ENCODE measurements at regions not wholly inside any gene's neighbourhood (a gene's known extent, or its start where the extent isn't known, plus 50 kb on each side); places are given as distances from the start of the nearest gene placed in this dataset.

- Histone ChIP-seq H3K4me1 (ENCODE audit: insufficient read depth, low read length) (no peaks in the 10 kb centered on the region), H3K4me3 (ENCODE audit: low read length) (no peak overlapping the region), H3K27ac (ENCODE audit: low read depth, low read length) (no peak overlapping the region), H3K9ac (ENCODE audit: low read depth, low read length) (no peak overlapping the region), H3K27me3 (ENCODE audit: insufficient read depth, low read length) (no peaks in the 10 kb centered on the region), H3K9me3 (ENCODE audit: insufficient read depth, low read depth, low read length) (no peaks in the 10 kb centered on the region), H3K36me3 (ENCODE audit: insufficient read depth, low read length) (no peaks in the 10 kb centered on the region)
- 79% methylated on average over 8 of the region's 8 CpGs for WGBS
These were observed 355.3 kb downstream of the TCERG1L start for GRCh38 chr10:130956251-130956650.

- Histone ChIP-seq H3K27ac (ENCODE audit: low read depth, low read length) (no peak overlapping the region), H3K36me3 (ENCODE audit: insufficient read depth, low read length) (no peaks in the 10 kb centered on the region), H3K4me3 (ENCODE audit: low read length) (no peak overlapping the region), H3K9ac (ENCODE audit: low read depth, low read length) (no peak overlapping the region), H3K9me3 (ENCODE audit: insufficient read depth, low read depth, low read length) (no peaks in the 10 kb centered on the region), H3K27me3 (ENCODE audit: insufficient read depth, low read length) (no peaks in the 10 kb centered on the region), H3K4me1 (ENCODE audit: insufficient read depth, low read length) (no peaks in the 10 kb centered on the region)
- WGBS: 90% methylated on average over 5 of the region's 5 CpGs
These were observed 354.1 kb downstream of the TCERG1L start for GRCh38 chr10:130957423-130957822.

GRCh38 chr10:130958003-130958402 is 353.5 kb downstream of the TCERG1L start:
- H3K36me3 ChIP-seq (ENCODE audit: insufficient read depth, low read length): no peaks in the 10 kb centered on the region
- no peak overlapping the region for H3K9ac ChIP-seq (ENCODE audit: low read depth, low read length)
- no peaks in the 10 kb centered on the region for H3K4me1 ChIP-seq (ENCODE audit: insufficient read depth, low read length)
- no peak overlapping the region for H3K27ac ChIP-seq (ENCODE audit: low read depth, low read length)
- 93% methylated on average over 6 of the region's 6 CpGs for WGBS
- no peak overlapping the region for H3K4me3 ChIP-seq (ENCODE audit: low read length)
- no peaks in the 10 kb centered on the region for H3K27me3 ChIP-seq (ENCODE audit: insufficient read depth, low read length)
- no peaks in the 10 kb centered on the region for H3K9me3 ChIP-seq (ENCODE audit: insufficient read depth, low read depth, low read length)

- no peak overlapping the region for H3K4me3 ChIP-seq (ENCODE audit: low read length)
- H3K36me3 ChIP-seq (ENCODE audit: insufficient read depth, low read length): no peaks in the 10 kb centered on the region
- H3K4me1 ChIP-seq (ENCODE audit: insufficient read depth, low read length): no peaks in the 10 kb centered on the region
- no peaks in the 10 kb centered on the region for H3K27me3 ChIP-seq (ENCODE audit: insufficient read depth, low read length)
- no peak overlapping the region for H3K27ac ChIP-seq (ENCODE audit: low read depth, low read length)
- H3K9me3 ChIP-seq (ENCODE audit: insufficient read depth, low read depth, low read length): no peaks in the 10 kb centered on the region
- WGBS: 93% methylated on average over 16 of the region's 16 CpGs
- H3K9ac ChIP-seq (ENCODE audit: low read depth, low read length): no peak overlapping the region
These were observed 352.4 kb downstream of the TCERG1L start for GRCh38 chr10:130958981-130959751.

GRCh38 chr10:130959752-130960195 is 351.7 kb downstream of the TCERG1L start:
- WGBS: 94% methylated on average over 8 of the region's 8 CpGs
- H3K9me3 ChIP-seq (ENCODE audit: insufficient read depth, low read depth, low read length): no peaks in the 10 kb centered on the region
- no peak overlapping the region for H3K27ac ChIP-seq (ENCODE audit: low read depth, low read length)
- H3K9ac ChIP-seq (ENCODE audit: low read depth, low read length): no peak overlapping the region
- no peaks in the 10 kb centered on the region for H3K27me3 ChIP-seq (ENCODE audit: insufficient read depth, low read length)
- H3K36me3 ChIP-seq (ENCODE audit: insufficient read depth, low read length): no peaks in the 10 kb centered on the region
- H3K4me3 ChIP-seq (ENCODE audit: low read length): no peak overlapping the region
- no peaks in the 10 kb centered on the region for H3K4me1 ChIP-seq (ENCODE audit: insufficient read depth, low read length)

- H3K27ac ChIP-seq (ENCODE audit: low read depth, low read length): no peak overlapping the region
- H3K27me3 ChIP-seq (ENCODE audit: insufficient read depth, low read length): no peaks in the 10 kb centered on the region
- H3K36me3 ChIP-seq (ENCODE audit: insufficient read depth, low read length): no peaks in the 10 kb centered on the region
- 92% methylated on average over 8 of the region's 8 CpGs for WGBS
- no peaks in the 10 kb centered on the region for H3K4me1 ChIP-seq (ENCODE audit: insufficient read depth, low read length)
- no peaks in the 10 kb centered on the region for H3K9me3 ChIP-seq (ENCODE audit: insufficient read depth, low read depth, low read length)
- no peak overlapping the region for H3K4me3 ChIP-seq (ENCODE audit: low read length)
- H3K9ac ChIP-seq (ENCODE audit: low read depth, low read length): no peak overlapping the region
These were observed 351.0 kb downstream of the TCERG1L start for GRCh38 chr10:130960531-130960930.

- H3K4me3 ChIP-seq (ENCODE audit: low read length): no peak overlapping the region
- H3K4me1 ChIP-seq (ENCODE audit: insufficient read depth, low read length): no peaks in the 10 kb centered on the region
- no peaks in the 10 kb centered on the region for H3K27me3 ChIP-seq (ENCODE audit: insufficient read depth, low read length)
- no peak overlapping the region for H3K27ac ChIP-seq (ENCODE audit: low read depth, low read length)
- no peak overlapping the region for H3K9ac ChIP-seq (ENCODE audit: low read depth, low read length)
- no peaks in the 10 kb centered on the region for H3K9me3 ChIP-seq (ENCODE audit: insufficient read depth, low read depth, low read length)
- H3K36me3 ChIP-seq (ENCODE audit: insufficient read depth, low read length): no peaks in the 10 kb centered on the region
- WGBS: 91% methylated on average over 5 of the region's 5 CpGs
These were observed 349.8 kb downstream of the TCERG1L start for GRCh38 chr10:130961506-130962239.

GRCh38 chr10:130962240-130963051 is 349.1 kb downstream of the TCERG1L start:
- no peaks in the 10 kb centered on the region for H3K36me3 ChIP-seq (ENCODE audit: insufficient read depth, low read length)
- WGBS: 96% methylated on average over 19 of the region's 19 CpGs
- H3K9ac ChIP-seq (ENCODE audit: low read depth, low read length): no peak overlapping the region
- no peak overlapping the region for H3K27ac ChIP-seq (ENCODE audit: low read depth, low read length)
- no peaks in the 10 kb centered on the region for H3K27me3 ChIP-seq (ENCODE audit: insufficient read depth, low read length)
- H3K4me1 ChIP-seq (ENCODE audit: insufficient read depth, low read length): no peaks in the 10 kb centered on the region
- no peaks in the 10 kb centered on the region for H3K9me3 ChIP-seq (ENCODE audit: insufficient read depth, low read depth, low read length)
- H3K4me3 ChIP-seq (ENCODE audit: low read length): no peak overlapping the region

- H3K4me3 ChIP-seq (ENCODE audit: low read length): no peak overlapping the region
- no peaks in the 10 kb centered on the region for H3K4me1 ChIP-seq (ENCODE audit: insufficient read depth, low read length)
- no peaks in the 10 kb centered on the region for H3K36me3 ChIP-seq (ENCODE audit: insufficient read depth, low read length)
- WGBS: 95% methylated on average over 9 of the region's 9 CpGs
- H3K27me3 ChIP-seq (ENCODE audit: insufficient read depth, low read length): no peaks in the 10 kb centered on the region
- H3K27ac ChIP-seq (ENCODE audit: low read depth, low read length): no peak overlapping the region
- no peaks in the 10 kb centered on the region for H3K9me3 ChIP-seq (ENCODE audit: insufficient read depth, low read depth, low read length)
- H3K9ac ChIP-seq (ENCODE audit: low read depth, low read length): no peak overlapping the region
These were observed 348.5 kb downstream of the TCERG1L start for GRCh38 chr10:130963052-130963393.

- H3K27ac ChIP-seq (ENCODE audit: low read depth, low read length): no peak overlapping the region
- no peaks in the 10 kb centered on the region for H3K4me1 ChIP-seq (ENCODE audit: insufficient read depth, low read length)
- 95% methylated on average over 16 of the region's 16 CpGs for WGBS
- H3K9me3 ChIP-seq (ENCODE audit: insufficient read depth, low read depth, low read length): no peaks in the 10 kb centered on the region
- no peak overlapping the region for H3K4me3 ChIP-seq (ENCODE audit: low read length)
- no peaks in the 10 kb centered on the region for H3K27me3 ChIP-seq (ENCODE audit: insufficient read depth, low read length)
- no peak overlapping the region for H3K9ac ChIP-seq (ENCODE audit: low read depth, low read length)
- H3K36me3 ChIP-seq (ENCODE audit: insufficient read depth, low read length): no peaks in the 10 kb centered on the region
These were observed 347.6 kb downstream of the TCERG1L start for GRCh38 chr10:130963786-130964522.

Data from HUES64 (cell line).